ENCODE measurements at regions not wholly inside any gene's neighbourhood (a gene's known extent, or its start where the extent isn't known, plus 50 kb on each side); places are given as distances from the start of the nearest gene placed in this dataset.

- no peak for DNase-seq
- no peak for TF ChIP-seq CTCF (conservative IDR thresholded peaks at IDR 0.05)
- peaks cover 0 to 2% of the 10 kb centered on the region in 2 experiments; a peak in 1 of 4 replicates for H3K4me1 Mint-ChIP-seq
- H3K79me2 ChIP-seq (ENCODE audit: insufficient read depth, low read length): no peaks in the 10 kb centered on the region
- no peak overlapping the region for H3K14ac ChIP-seq (ENCODE audit: insufficient read depth, low read length)
- H3K4ac ChIP-seq (ENCODE audit: low read depth, low read length): no peak overlapping the region
- H3K4me3 Mint-ChIP-seq: no peak overlapping the region
- no CpG with 5 or more reads among the region's 2 CpGs for WGBS (ENCODE audit: extremely low coverage, insufficient read length, low lambda C conversion rate)
- H3K9me3 Mint-ChIP-seq: no peaks in the 10 kb centered on the region; a peak in 1 of 5 replicates
- H3T11ph ChIP-seq (ENCODE audit: low read length): no peak overlapping the region
- no peak overlapping the region for H2AK5ac ChIP-seq (ENCODE audit: insufficient read length, low read length)
- H3K18ac ChIP-seq (ENCODE audit: insufficient read length, low read depth, low read length): no peak overlapping the region
- no peak overlapping the region for H2BK120ac ChIP-seq (ENCODE audit: low read depth, low read length, poor library complexity, severe bottlenecking)
- H4K5ac ChIP-seq (ENCODE audit: insufficient read length, low read depth, low read length): no peak overlapping the region
- no peak overlapping the region for H2BK12ac ChIP-seq (ENCODE audit: insufficient read length, low read depth, low read length)
- H3K9me3 ChIP-seq (ENCODE audit: control insufficient read depth, low read depth, low read length): no peaks in the 10 kb centered on the region
- no peak overlapping the region for H2AFZ ChIP-seq (ENCODE audit: low read length)
- no peak overlapping the region for H2BK5ac ChIP-seq (ENCODE audit: insufficient read length, low read length)
- no peaks in the 10 kb centered on the region for H3K27me3 ChIP-seq (ENCODE audit: insufficient read depth, low read length)
- H3K36me3 Mint-ChIP-seq (ENCODE audit: insufficient read depth in 1 of 3, low read depth in 3 of 3): no peaks in the 10 kb centered on the region
- H2BK15ac ChIP-seq (ENCODE audit: low read depth, low read length): no peak overlapping the region
- no peak overlapping the region for H3K56ac ChIP-seq (ENCODE audit: insufficient read length, low read depth, low read length)
- H3K4me1 ChIP-seq (ENCODE audit: insufficient read depth, low read length): no peaks in the 10 kb centered on the region
- no peak overlapping the region for H2BK20ac ChIP-seq (ENCODE audit: low read depth, low read length, poor library complexity, severe bottlenecking)
- no peak overlapping the region for H3K27ac Mint-ChIP-seq
- no peak overlapping the region for H4K8ac ChIP-seq (replicated peaks; ENCODE audit: insufficient read length, low read depth, low read length)
- no peak overlapping the region for H3K27ac ChIP-seq (ENCODE audit: insufficient read length, low read depth, low read length)
- no peaks in the 10 kb centered on the region for H3K79me1 ChIP-seq (ENCODE audit: insufficient read depth, low read depth, low read length, poor library complexity, severe bottlenecking)
- H3K4me2 ChIP-seq (ENCODE audit: insufficient read depth, insufficient read length, low read length): no peak overlapping the region
- H4K20me1 ChIP-seq (ENCODE audit: control insufficient read depth, insufficient read depth, insufficient read length): no peaks in the 10 kb centered on the region
- H3K23ac ChIP-seq (ENCODE audit: insufficient read length, low read depth, low read length): no peak overlapping the region
- H3K9ac ChIP-seq (ENCODE audit: extremely low read depth, insufficient read length, low read length): no peak overlapping the region
- no peak overlapping the region for H4K91ac ChIP-seq (ENCODE audit: insufficient read length, low read depth, low read length)
- no peaks in the 10 kb centered on the region for H3K27me3 Mint-ChIP-seq (ENCODE audit: low read depth)
- H3K23me2 ChIP-seq (ENCODE audit: insufficient read length, low read depth, low read length, poor library complexity, severe bottlenecking): no peaks in the 10 kb centered on the region
Measured at GRCh38 chr4:20302336-20302735, 50.6 kb downstream of the SLIT2 start.
